GM21717 (cell line): ENCODE measurements at regions not wholly inside any gene's neighbourhood (a gene's known extent, or its start where the extent isn't known, plus 50 kb on each side); places are given as distances from the start of the nearest gene placed in this dataset.

Source experiments
- ATAC-seq: cut with Tn5 transposase; IDR thresholded peaks from one replicate; pipeline ENCODE4 v1.9.1; 2021; ENCODE audit warnings: mild to moderate bottlenecking, moderate library complexity; ENCODE audit not compliant: unreplicated experiment

GRCh38 chr21:28669971-28670653 lies 322.6 kb downstream of the LTN1 start:
- ATAC-seq, result no peak

GRCh38 chr21:28669321-28669720 lies 323.4 kb downstream of the LTN1 start:
- ATAC-seq, result no peak

DNA sequence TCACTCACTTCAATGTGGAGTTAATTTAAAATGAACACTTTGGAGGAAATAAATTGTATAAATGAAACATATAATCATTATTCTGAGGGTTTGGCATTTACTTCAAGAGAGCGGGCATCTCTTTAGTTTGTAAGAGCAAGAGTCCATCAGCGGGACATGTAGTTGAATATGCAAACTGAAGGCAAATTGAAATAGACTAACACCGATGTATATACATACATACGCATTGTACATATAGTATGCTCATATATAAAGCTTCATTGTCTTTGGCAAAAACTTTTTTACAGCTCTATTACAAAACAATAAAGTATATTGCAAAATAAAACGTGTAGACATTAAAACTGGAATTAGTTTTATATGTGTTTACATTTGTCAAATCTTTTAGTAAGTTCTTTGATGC lies 328.9 kb downstream of the LTN1 start:
- no peak for ATAC-seq

DNA sequence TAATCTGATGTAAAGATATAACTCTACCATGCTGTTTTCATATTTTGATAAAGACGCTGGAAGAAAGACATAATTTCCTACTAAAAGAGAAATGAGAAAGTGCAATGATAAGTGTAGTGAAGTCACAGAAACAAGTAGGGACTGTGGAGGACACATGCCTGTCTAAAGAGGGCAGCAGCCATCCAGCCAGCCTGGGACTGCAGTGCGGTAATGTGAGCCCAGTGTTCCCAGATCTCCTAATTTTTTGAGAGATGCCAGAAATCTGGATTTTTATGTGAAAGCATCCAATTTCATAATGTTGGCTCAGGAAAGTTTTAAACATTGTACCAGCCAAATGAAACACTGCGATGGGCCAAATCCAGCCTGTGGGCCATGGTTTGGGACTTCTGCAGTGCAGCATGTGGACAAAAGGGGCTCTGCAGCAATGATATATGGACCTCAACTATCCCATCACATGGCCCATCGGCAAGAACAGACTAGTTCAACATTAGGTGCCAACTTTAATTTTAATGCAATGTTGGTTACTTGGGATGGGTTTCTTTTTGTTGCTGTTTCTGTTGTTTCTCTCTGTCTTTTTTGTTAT lies 329.5 kb downstream of the LTN1 start:
- no peak for ATAC-seq

GRCh38 chr21:28657566-28657965 lies 335.1 kb downstream of the LTN1 start:
- ATAC-seq, result no peak

GRCh38 chr21:28655471-28655870 lies 337.2 kb downstream of the LTN1 start:
- no peak for ATAC-seq

- ATAC-seq, result no peak
These were observed 338.3 kb downstream of the LTN1 start for GRCh38 chr21:28654406-28654805.

GRCh38 chr21:28644762-28645161 lies 347.9 kb downstream of the LTN1 start:
- ATAC-seq, result no peak

GRCh38 chr21:28642891-28643290 lies 349.8 kb downstream of the LTN1 start:
- no peak for ATAC-seq

GRCh38 chr21:28641731-28642130 lies 350.9 kb downstream of the LTN1 start:
- no peak for ATAC-seq

DNA sequence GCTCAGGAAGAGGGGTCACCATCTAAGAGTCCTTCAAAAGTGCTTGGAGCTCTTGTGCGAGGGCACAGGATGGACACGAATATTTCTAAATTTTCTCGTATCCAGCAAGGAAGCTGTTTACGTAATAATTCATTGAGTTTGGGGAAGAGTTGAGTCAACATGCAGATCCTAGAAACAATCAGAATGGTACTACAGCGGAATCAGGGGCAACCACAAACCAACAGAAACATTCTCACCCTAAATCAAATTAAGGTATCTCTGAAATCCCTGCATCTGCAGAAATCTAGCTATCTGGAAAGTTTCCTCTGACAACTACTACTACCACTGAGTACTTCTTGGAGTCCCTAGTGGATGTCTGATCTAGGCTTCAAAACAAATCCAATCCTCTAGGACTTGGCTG lies 352.4 kb downstream of the LTN1 start:
- ATAC-seq, result no peak

DNA sequence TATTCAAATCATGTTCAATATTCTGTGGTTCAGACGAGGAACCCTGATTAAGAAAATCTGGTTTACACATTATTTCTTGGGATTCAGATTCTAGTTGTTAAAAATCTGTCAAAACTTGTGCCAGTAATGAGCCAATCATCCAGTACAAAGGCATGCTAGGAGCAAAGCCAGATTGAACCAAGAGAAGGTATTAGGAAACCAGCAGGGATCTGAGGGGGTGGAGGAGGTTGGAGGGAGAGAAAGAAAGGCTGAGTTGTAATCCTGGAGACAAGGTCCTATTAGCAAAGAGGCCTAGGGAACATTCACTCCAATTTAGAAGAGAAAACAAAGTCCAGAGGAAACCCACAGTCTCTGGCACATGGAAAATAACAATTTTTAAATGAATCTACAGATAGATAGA lies 352.9 kb downstream of the LTN1 start:
- no peak for ATAC-seq

- ATAC-seq, result no peak
These were observed 355.7 kb downstream of the LTN1 start for GRCh38 chr21:28636752-28637691.

- no peak for ATAC-seq
These were observed 357.1 kb downstream of the LTN1 start for GRCh38 chr21:28635541-28635940.

DNA sequence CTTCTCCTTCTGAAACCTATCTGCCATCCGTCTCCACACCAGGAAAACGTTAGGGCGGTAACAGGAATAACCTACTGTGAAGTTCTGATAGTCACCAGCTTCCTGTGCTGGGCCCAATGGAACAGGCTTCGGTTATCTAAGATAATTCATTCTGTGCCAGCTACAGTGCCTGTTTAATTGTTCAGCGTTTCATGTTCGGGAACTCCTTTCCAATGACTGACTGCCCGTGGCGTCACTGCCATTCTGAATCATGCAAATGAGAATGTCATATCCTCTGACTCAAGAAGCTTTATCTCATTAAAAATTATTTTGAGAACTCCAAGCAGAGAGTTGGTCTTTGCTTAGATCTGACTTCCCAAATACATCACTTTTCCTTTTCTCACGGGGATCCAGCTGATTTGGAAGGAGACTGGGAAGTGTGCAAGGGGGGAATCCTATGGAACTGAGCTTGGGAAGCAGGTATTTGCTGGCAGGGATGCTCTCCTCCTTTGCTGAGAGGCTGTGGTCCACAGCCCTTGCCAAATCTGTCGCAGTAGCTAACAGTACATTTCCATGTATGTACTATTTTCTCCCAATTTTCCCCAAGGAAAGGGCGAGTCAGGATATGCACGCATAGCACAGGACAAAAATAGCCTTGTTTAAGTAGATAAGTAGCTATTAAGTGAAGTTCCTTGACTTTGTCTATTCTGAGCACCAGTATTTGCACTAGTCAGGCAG lies 358.7 kb downstream of the LTN1 start:
- ATAC-seq, result no peak

DNA sequence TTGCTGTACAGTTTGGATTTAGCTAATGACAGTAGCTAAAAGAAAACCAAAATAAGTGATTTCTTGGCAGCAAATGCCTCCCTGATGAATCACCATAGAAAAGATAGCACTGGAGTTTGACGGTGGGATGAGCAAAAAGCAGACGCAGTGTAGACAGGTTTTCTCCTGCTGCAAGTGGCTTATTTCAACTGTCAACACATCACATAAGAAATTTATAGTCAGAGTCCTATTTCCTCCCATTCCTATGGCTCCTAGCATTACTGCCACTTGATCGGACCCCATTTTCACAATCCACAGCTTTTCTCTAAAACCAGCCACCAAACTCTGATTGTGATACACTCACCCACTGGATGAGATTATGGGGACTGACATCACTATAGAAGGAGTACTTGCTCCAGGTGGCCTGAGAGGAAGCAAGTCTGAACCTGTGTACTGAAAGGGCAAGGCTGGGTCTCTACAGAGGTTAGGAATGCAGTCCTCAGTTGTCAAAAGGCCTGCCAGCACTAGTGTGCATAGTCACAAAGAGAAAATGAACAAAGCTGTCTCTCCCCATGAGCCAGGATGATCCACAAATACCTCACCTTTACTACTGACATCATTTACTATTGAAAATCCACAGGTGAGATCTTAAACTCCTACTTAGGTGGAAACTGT lies 359.8 kb downstream of the LTN1 start:
- no peak for ATAC-seq

GRCh38 chr21:28627691-28628090 lies 365.0 kb downstream of the LTN1 start:
- ATAC-seq, result no peak

DNA sequence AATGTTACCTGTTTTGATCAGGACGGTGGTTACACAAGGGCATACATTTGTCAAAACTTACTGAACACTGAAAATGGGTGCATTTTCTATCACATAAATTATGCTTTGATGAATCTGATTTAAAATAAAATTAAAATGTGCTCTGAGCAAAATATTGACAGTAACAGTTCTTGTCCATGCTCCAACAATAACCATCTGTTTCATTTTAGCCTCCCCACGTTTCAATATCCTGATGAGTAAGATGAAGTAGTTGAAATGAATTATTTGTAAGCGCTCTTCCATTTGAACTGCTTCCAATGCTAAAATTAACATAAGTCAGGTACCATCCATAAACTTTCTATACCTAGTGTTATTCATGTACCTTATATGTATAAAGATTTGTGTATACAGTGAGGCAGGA lies 365.4 kb downstream of the LTN1 start:
- no peak for ATAC-seq

DNA sequence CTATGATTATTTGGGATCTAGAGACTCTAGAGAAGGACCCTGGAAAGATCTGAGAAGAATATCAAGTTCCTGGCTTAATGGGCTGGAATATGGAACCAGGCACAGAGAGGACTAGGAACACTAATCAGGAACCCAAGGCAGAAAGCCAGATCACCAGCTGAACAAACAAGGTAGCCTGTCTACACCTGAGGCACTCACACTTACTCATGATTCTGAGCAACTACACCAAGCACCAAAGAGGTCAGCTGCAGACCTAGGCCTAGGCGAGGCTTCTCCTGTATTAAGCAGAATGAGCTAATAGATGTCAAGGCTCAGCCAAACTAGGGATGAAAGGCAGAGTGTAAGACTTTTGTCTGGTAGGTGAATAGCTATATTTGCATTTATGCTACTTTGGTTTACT lies 368.1 kb downstream of the LTN1 start:
- ATAC-seq, result no peak

DNA sequence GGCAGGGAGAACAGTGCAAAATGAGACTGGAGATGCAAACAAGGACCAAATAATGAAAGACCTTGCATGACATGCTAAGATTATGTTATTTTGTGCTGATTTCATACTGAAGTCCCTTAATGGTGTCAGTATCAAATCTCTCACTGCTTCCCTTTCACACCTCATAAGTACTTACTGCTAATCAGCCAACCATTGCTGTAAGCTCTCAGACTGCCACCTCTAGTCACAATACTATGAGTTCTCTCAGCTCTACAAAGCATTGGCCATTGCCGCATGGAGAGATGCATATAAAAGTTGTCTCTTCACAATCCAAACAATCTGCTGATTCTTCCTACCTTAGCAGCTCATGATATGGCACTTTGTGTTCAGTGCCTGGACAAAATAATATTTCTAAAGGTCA lies 375.4 kb downstream of the LTN1 start:
- no peak for ATAC-seq

- ATAC-seq, result no peak
These were observed 377.4 kb downstream of the LTN1 start for GRCh38 chr21:28615276-28615675.
